ENCODE measurements at regions not wholly inside any gene's neighbourhood (a gene's known extent, or its start where the extent isn't known, plus 50 kb on each side); places are given as distances from the start of the nearest gene placed in this dataset.

GRCh38 chr22:49685116-49685515 lies 142.6 kb downstream of the BRD1 start:
- no peak for TF ChIP-seq CTCF (IDR thresholded peaks at IDR 0.05)
- no peak for TF ChIP-seq POLR2A (IDR thresholded peaks at IDR 0.05)
- TF ChIP-seq EP300 (IDR thresholded peaks at IDR 0.05) = no peak
